Activated CD8-positive, alpha-beta memory T cell treated with anti-CD3 and anti-CD28 coated beads for 36 hours (primary cell): ENCODE measurements at regions not wholly inside any gene's neighbourhood (a gene's known extent, or its start where the extent isn't known, plus 50 kb on each side); places are given as distances from the start of the nearest gene placed in this dataset.

Experiments
- CTCF ChIA-PET: fragments of 350-600 bp; sonication (Branson Sonifier 250); formaldehyde crosslinking; loops from one replicate; lab custom pipeline; 2021; ENCODE audit warnings: antibody characterized with exemption; lab: Charles Lee
- POLR2A ChIA-PET: fragments of 350-600 bp; sonication (Branson Sonifier 250); formaldehyde crosslinking; loops from one replicate; lab custom pipeline; 2021; ENCODE audit warnings: antibody characterized with exemption; lab: Charles Lee

DNA sequence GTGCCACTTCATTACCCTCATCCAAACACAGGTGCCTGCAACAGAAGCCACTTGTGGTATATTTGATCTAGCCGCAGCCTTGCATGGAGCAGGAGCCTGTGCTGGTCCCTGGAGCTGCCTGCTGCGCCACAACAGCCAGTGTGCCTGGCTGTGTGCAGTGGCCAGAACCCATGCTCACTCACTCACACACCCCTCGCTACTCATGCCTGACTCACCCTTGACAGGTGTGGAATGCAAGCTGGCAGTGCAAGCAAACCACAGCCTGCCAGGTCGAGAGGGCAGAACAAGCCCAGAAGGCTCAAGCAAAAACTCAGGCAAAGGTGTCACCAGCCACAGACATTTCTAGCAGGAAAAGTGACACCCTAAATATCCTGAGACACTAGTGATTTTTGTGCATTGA is 1510.9 kb downstream of the KCNT2 start:
- CTCF ChIA-PET: interaction anchor here (1.1 kb wide), 1 partner anchor 561 kb away, joined by 3 read pairs; no protein-coding TSS in a partner anchor
- POLR2A ChIA-PET: no interaction called here

DNA sequence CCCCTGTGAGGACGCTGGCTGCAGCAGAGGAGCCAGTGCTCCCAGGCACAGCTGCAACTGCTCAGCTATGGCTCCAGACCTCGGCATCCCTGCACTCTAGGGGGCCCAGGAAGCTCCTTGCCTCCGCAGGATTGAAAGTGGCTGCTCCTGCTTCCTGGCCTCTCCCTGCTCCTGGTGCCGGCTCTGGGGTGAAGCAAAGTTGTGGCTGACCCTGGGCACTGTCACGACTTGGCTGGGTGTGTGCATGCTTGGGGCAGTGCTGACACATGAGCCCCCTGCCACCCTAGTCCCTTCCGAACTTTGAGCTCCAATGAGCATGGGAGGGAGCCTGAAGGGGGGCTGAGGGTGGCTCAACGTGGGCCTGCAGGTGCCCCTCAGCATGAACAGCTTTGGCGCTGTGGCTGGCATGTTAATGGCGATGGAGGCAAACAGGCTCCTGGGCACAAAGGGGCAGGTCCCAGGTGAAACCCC is 1512.2 kb downstream of the KCNT2 start:
- CTCF ChIA-PET: no interaction called here

DNA sequence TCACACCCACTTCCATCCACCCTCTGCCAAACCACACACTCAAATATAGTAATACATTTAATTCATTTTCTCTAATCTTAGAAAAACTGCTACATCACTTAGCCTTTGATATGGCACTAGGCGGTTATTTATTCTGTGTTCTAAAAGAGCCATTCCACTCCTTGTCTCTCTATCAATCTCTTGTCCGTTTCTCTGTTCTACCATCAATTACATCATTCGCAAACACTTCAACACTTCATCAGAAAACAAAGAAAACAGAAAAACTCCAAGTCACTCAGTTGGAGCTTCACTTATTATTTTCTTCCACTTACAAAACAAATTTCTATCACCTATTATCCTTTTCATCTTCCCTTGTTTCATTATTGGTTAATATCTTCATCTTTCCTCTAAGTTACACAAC is 1523.0 kb downstream of the KCNT2 start:
- ChIA-PET CTCF (no interaction called here), POLR2A (no interaction called here)

More for the DNA sequence above, 1512.2 kb downstream of the KCNT2 start:
- POLR2A ChIA-PET: no interaction called here

DNA sequence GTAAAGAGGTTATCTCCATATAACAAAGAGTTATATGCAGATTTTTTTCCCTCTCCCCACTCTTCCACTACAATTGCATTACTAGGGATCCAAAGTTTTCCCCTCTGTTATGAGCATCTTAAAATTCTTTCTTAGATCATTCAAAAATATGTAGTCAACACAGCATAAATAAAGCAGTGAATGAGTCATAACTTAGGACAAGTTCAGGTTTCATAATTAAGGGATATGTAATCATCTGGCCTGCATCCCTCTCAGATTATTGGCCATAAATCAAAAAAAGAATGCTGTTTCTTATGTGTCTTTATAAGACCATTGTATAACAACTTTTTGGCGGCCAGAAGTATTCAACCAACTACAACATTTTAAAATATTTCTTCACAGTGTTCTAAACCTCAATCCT is 1526.1 kb downstream of the KCNT2 start:
- POLR2A ChIA-PET: no interaction called here

DNA sequence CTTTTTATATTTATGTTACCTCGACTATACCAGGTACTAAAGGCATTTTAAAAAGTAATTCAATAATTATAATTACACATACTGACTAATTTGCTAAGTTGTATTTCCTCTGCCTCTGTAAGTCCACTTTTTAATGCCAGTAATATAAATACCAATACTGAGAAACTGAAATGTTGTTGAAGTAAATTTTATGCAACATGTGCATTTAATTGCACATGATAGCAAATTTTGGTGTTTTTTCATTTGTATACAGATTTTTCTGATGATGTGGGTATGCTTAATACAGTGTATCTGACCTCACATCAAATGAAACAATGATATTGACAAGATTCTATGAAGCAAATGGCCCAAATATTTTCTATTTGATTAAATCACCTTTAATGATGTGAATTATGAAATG is 1531.6 kb downstream of the KCNT2 start:
- ChIA-PET POLR2A (no interaction called here), CTCF (no interaction called here)

More for the DNA sequence above, 1526.1 kb downstream of the KCNT2 start:
- CTCF ChIA-PET: no interaction called here

DNA sequence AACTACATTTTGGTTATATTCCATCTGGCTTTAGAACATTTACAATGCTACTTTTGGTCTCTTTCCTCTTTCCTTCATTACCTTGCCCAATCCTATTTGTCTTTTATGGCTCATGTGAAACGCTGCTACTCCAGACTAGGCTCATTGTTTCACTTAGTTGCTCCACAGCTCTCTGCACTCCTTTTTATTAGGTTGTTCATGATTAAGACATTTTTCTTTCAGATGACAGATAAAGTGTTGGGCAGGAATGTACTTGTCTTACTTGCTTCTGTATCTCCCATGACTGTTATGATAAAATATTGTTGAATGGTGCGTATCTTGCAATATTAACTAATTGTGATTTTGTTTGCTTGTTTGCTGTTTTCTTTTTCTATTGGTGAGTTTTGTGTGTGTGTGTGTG is 1532.3 kb downstream of the KCNT2 start:
- CTCF ChIA-PET: no interaction called here
- POLR2A ChIA-PET: no interaction called here

DNA sequence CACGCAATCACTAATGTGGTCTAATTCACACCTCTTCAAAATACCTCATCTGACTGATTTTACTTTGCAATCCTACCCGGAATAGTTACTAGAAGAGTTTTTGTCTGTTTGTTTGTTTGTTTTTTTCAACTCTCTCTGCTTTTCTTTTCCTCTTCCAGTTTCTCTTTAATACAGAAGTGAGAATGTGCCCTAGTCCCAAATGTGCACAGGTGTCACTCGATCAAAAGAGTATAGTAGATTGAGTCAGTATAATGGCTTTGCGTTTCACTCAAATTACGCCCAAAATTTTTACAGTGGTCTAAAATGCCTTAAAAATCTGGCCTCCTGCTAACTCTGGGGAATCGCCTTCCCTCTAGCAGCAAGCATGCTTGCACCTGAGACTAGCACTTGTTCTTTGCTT is 1536.8 kb downstream of the KCNT2 start:
- POLR2A ChIA-PET: no interaction called here
- CTCF ChIA-PET: no interaction called here

DNA sequence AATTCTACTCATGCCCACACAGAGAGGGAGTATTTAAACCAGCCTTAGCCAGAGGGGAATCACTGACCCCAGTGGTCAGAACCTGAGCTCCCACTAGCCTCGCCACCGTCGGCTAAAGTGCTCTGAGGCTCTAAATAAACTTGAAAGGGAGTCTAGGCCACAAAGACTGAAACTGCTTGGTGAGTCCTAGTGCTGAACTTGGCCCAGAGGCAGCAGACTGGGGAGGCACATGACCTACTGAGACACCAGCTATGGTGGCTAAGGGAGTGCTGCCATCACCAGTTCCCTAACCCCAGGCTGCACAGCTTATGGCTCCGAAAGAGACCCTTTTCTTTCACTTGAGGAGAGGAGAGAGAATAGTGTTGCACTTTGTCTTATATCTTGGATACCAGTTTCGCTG is 1542.8 kb downstream of the KCNT2 start:
- ChIA-PET CTCF (no interaction called here), POLR2A (no interaction called here)

DNA sequence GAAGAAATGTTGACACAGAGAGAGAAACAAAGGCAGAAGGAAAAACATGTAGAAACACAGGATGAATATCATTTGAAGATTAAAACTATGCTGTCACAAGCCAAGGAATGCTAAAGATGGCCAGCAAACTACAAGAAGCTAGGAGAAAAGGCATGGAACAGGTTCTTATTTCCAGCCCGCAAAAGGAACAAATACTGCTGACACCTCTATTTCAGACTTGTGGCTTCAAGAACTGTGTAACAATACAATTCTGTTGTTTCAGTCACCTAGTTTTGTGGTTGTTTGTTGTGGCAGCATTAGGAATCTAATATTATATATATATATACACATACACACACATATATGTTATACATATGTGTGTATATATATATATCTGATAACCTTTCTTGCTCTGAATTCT is 1543.9 kb downstream of the KCNT2 start:
- POLR2A ChIA-PET: no interaction called here

DNA sequence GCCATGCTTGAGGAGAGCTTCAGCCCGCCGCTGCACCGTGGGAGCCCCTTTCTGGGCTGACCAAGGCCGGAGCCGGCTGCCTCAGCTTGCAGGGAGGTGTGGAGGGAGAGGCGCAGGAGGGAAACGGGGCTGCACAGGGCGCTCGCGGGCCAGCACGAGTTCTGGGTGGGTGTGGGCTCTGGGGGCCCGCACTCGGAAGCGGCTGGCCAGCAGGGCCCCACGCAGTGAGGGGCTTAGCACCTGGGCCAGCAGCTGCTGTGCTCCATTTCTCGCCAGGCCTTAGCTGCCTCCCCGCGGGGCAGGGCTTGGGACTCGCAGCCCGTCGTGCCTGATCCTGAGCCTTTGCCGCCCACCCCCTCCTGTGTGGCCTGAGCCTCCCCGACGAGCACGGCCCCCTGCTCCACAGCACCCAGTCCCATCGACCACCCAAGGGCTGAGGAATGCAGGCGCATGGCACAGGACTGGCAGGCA is 1554.0 kb downstream of the KCNT2 start:
- ChIA-PET POLR2A (no interaction called here), CTCF (no interaction called here)

More for the DNA sequence above, 1543.9 kb downstream of the KCNT2 start:
- CTCF ChIA-PET: no interaction called here

DNA sequence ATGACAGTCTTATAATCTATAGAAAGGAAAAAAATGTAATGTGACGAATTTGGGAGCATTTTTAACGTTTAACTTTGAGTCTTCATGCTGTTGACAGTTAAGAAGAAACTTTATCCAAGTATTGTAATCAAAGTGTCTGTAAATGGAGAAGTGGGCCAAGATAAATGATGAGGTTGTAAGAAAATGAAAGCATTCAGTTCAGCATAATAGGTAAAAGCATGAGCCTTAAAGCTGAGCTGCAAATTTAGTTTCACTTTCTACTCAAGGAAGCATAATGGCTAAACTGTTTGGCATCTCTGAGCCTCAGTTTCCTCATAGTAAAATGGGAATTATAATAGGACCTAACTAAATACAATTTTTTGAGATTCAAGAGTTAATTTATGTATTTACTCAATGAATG is 1554.8 kb downstream of the KCNT2 start:
- ChIA-PET POLR2A (no interaction called here), CTCF (no interaction called here)

DNA sequence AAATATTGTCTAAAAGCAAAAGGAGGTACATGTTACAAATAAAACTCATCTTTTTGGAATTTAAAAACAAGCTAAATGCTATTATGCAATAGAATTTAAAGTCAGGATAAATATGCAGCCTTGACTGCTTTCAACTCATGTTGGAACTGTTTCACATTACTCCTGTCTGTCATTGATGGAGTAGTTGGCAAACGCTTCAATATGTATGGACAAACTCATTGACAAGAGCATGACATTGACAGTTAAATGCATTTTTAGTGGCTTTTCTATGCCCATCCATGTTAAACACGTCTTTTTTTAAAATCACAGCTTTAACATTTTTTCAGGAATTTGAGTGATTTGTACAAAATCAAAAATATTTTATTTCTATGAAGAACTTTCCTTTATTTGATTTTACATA is 1560.5 kb downstream of the KCNT2 start:
- POLR2A ChIA-PET: no interaction called here
- CTCF ChIA-PET: no interaction called here

DNA sequence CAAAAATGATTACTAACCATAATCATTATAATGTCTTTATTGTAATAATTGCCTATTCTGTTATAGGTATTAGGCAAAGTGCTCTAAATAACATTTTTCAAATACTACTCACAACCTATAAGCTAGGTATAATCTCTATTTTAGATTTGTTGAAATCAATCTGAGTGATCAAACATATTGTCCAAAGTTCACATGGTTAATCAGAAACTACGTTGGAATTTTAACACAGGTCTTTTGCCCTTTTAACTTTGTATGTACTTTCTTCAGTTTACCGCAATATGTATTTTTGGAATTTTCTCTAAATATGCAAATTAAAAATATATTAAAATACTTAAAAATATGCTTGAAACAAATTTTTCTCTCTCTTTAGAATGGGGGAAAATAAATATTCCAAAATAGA is 1563.2 kb downstream of the KCNT2 start:
- CTCF ChIA-PET: no interaction called here
- POLR2A ChIA-PET: no interaction called here

DNA sequence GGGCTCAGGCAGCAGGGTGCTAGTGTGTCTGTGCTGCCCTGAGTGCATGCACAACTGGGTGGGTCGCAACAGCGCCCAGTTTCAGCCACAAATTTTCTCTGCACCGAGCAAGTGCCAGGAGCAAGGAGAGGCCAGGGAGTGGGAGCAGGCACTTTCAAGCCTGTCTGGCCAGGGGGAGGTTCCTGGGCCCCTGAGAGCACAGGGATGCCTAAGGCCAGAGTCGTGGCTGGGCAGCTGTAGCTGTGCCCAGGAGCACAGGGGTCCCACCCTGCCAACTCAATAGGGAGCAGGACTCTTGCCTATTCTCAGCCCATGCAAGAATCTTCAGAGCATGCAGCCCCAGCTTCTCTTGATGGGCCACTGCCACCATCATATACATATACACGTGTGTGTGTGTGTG is 1577.4 kb downstream of the KCNT2 start:
- ChIA-PET POLR2A (no interaction called here), CTCF (no interaction called here)

DNA sequence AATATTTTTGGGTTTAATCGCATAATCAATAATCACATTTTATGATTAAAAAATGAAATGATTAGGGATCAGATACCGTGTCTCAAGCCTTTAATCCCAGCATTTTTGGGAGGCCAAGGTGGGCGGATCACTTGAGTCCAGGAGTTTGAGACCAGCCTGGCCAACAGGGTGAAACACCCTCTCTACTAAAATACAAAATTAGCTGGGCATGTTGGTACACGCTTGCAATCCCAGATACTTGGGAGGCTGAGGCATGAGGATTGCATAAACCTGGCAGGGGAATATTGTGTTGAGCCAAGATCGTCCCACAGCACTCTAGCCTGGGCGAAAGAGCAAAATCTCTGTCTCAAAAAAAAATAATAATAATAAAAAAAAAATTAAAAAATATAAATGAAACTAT is 1581.4 kb downstream of the KCNT2 start:
- ChIA-PET POLR2A (no interaction called here), CTCF (no interaction called here)

DNA sequence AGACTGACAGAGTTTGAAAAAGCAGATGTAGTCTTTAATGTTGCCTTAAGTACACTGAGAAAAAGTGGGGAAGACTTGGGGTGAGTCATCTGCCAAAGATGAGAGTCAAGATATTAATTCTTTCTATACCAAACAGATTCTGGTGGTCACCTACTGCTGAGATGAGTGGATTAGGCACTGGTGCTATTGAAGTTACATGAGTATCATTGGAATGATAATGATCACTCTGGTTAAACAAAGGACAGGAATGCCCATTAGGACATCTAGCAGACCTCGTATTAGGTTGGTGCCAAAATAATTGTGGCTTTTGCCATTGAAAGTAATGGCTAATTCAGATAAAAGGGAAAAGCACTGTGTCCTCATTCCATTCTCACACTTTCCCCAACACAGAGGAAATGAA is 1588.9 kb downstream of the KCNT2 start:
- ChIA-PET CTCF (no interaction called here), POLR2A (no interaction called here)

DNA sequence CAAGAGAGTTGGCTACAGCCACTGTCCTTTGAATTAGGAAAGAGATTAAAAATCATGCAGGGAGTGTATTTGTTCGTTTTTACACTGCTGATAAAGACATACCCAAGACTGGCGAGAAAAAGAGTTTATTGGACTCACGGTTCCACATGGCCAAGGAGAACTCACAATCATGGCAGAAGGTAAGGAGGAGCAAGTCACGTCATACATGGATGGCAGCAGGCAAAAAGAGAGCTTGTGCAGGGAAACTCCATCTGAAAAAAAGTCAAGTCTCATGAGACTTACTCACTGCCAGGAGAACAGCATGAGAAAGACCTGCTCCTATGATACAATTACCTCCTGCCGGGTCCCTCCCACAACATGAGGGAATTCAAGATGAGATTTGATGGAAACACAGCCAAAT is 1595.2 kb downstream of the KCNT2 start:
- CTCF ChIA-PET: no interaction called here
- POLR2A ChIA-PET: no interaction called here

DNA sequence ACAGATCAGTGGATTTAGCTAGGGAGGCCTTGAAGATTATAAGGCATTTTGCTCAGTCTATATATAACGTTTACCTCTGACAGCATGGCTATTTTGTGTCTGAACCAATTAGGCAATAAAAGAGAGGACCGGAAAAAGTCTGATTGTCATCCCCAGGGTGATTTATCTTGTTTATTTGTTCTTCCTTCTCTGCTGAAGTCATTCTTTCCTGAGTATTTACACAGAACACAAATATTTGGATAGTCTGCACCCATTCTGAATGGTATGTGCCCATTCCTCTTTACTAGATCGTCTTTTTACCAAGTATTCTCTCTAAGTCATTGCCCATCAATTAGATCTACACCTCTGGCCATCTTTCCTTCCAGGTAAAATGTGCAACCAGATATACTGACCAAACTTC is 1602.9 kb downstream of the KCNT2 start:
- ChIA-PET POLR2A (no interaction called here), CTCF (no interaction called here)

DNA sequence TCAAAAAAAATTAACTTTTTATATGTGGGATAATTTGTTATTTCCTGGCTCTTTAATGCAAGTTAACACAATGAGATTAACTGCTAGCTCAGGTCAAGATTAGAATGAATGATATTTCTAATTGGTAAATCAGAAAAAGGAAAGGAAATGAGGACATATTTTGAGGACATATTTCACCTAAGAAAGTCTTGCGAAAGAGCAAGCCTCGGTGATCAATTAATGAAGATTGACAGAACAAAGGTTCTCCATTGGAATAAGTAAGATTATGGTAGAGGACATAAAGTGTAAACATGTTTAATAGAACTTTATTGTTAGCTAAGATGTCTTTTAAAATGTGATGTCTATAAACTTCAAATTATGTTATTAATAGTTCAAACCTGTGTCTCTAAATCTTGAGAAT is 1617.8 kb downstream of the KCNT2 start:
- POLR2A ChIA-PET: no interaction called here
- CTCF ChIA-PET: no interaction called here

DNA sequence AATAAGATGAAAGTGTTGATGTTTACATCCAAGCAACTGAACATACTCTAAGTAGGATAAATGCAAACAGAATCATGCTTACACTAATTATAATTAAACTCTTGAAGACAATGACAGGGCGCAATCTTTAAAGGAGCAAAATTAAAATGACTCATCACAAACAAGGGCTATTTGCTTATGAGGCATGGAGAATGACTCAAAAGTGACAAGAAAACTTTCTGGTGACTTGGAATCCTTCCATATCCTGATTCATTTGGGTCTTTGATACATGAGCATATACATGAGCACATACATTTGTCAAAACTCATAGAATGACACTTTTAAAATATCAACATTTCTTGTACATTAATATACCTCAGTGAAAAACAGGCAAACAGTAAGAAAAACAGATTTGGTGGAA is 1632.3 kb downstream of the KCNT2 start:
- ChIA-PET POLR2A (no interaction called here), CTCF (no interaction called here)

DNA sequence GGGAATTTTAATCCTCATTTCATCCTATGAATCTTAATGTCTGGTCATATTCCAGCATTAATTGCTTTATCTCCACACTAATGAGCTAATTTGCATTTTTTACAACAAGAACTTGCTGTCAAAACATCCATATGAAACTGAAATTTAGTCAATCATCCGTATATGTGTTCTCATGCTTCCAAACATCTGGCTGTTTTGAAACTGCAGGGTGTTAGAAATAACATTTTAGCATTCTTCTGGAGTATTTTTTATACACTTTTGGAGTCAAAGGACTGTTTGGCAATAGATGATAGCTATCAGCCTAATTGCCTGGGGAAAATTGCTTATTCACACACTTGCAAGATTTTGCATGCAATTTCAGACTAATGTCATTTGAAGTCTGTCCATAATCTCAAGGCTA is 1639.3 kb downstream of the KCNT2 start:
- ChIA-PET POLR2A (no interaction called here), CTCF (no interaction called here)

DNA sequence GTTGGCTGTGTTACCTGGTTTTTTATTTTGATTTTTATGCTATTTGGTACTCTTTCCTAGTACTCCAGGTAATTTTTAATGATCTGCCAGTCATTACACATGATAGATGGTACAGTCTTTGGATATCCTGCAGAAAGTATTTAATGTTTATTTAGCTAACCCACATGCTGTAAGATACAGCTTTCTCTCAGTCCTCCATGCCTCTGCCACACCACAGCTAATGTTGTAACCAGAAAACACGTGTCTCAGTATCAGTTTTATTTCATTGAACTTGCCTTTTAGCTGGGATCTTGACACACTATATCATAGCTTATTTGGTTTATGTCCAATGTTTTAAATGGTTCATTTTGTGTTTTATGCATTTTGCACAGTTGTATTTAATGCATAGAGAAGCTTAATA is 1648.4 kb downstream of the KCNT2 start:
- ChIA-PET CTCF (no interaction called here), POLR2A (no interaction called here)
